Activated CD4-positive, alpha-beta T cell treated with anti-CD3 and anti-CD28 coated beads, Interleukin-2, amount 10 ng/mL, durations not matched to agents 24 days and 14 days (primary cell): ENCODE measurements at regions not wholly inside any gene's neighbourhood (a gene's known extent, or its start where the extent isn't known, plus 50 kb on each side); places are given as distances from the start of the nearest gene placed in this dataset.
A peak's percentile ranks its signal among the peaks of the same experiment; 100 is the strongest.

ENCODE experiments used
- DNase-seq: peaks from one replicate; pipeline ENCODE4 v3.0.0; 2022
- H3K27ac Mint-ChIP-seq: one replicate; pipeline ENCODE4 v1.8.0; 2022; ENCODE audit warnings: mild to moderate bottlenecking, mixed read lengths
- H3K27me3 Mint-ChIP-seq: one replicate; pipeline ENCODE4 v1.8.0; 2022; ENCODE audit warnings: mixed read lengths
- H3K36me3 Mint-ChIP-seq: one replicate; pipeline ENCODE4 v1.8.0; 2022; ENCODE audit warnings: low read depth, mild to moderate bottlenecking, mixed read lengths
- H3K4me1 Mint-ChIP-seq: one replicate; pipeline ENCODE4 v1.8.0; 2021; ENCODE audit warnings: mixed read lengths
- H3K4me3 Mint-ChIP-seq: one replicate; pipeline ENCODE4 v1.8.0; 2022; ENCODE audit warnings: mild to moderate bottlenecking, moderate library complexity, mixed read lengths
- H3K9me3 Mint-ChIP-seq: one replicate; pipeline ENCODE4 v1.8.0; 2021; ENCODE audit warnings: mixed read lengths
- intact Hi-C: fragments of 100-400 bp; cut with micrococcal nuclease; formaldehyde crosslinking; loops from one replicate; pipeline ENCODE4 v1.15.1; 2023

GRCh38 chr2:200218645-200219044, 87.8 kb upstream of the SPATS2L start:
- intact Hi-C loops = no loop called here
- H3K27me3 Mint-ChIP-seq = peaks cover 29% of the 10 kb centered on the region
- no peak for DNase-seq
- H3K4me3 Mint-ChIP-seq = no peak overlapping the region
- no peaks in the 10 kb centered on the region for H3K36me3 Mint-ChIP-seq
- H3K9me3 Mint-ChIP-seq = no peaks in the 10 kb centered on the region
- H3K27ac Mint-ChIP-seq = no peak overlapping the region
- no peaks in the 10 kb centered on the region for H3K4me1 Mint-ChIP-seq

- Mint-ChIP-seq H3K36me3 (no peaks in the 10 kb centered on the region), H3K9me3 (no peaks in the 10 kb centered on the region), H3K27me3 (peaks cover 29% of the 10 kb centered on the region), H3K27ac (no peak overlapping the region), H3K4me3 (no peak overlapping the region), H3K4me1 (no peaks in the 10 kb centered on the region)
- DNase-seq = no peak
- intact Hi-C loops = no loop called here
Measured at GRCh38 chr2:200219309-200220113, 87.0 kb upstream of the SPATS2L start.

GRCh38 chr2:200220251-200220650, 86.2 kb upstream of the SPATS2L start:
- Mint-ChIP-seq H3K4me1 (no peaks in the 10 kb centered on the region), H3K4me3 (no peak overlapping the region), H3K36me3 (no peaks in the 10 kb centered on the region), H3K9me3 (no peaks in the 10 kb centered on the region), H3K27ac (no peak overlapping the region), H3K27me3 (peaks cover 27% of the 10 kb centered on the region)
- intact Hi-C loops = no loop called here
- DNase-seq = no peak

GRCh38 chr2:200221055-200221955, 85.2 kb upstream of the SPATS2L start:
- no peak for DNase-seq
- Mint-ChIP-seq H3K4me3 (no peak overlapping the region), H3K9me3 (no peaks in the 10 kb centered on the region), H3K36me3 (no peaks in the 10 kb centered on the region), H3K4me1 (no peaks in the 10 kb centered on the region), H3K27me3 (peaks cover 22% of the 10 kb centered on the region), H3K27ac (no peak overlapping the region)
- intact Hi-C loops = no loop called here

- intact Hi-C loops = no loop called here
- H3K36me3 Mint-ChIP-seq = no peaks in the 10 kb centered on the region
Measured at GRCh38 chr2:200222791-200223190, 83.7 kb upstream of the SPATS2L start.

GRCh38 chr2:200223205-200223784, 83.2 kb upstream of the SPATS2L start:
- no peaks in the 10 kb centered on the region for H3K4me1 Mint-ChIP-seq
- no peaks in the 10 kb centered on the region for H3K36me3 Mint-ChIP-seq
- intact Hi-C loops = no loop called here
- peaks cover 24% of the 10 kb centered on the region for H3K27me3 Mint-ChIP-seq
- H3K4me3 Mint-ChIP-seq = no peak overlapping the region
- no peaks in the 10 kb centered on the region for H3K9me3 Mint-ChIP-seq
- no peak overlapping the region for H3K27ac Mint-ChIP-seq
- DNase-seq = no peak

More at GRCh38 chr2:200222791-200223190, 83.7 kb upstream of the SPATS2L start:
- Mint-ChIP-seq H3K4me1 (no peaks in the 10 kb centered on the region), H3K27ac (no peak overlapping the region), H3K27me3 (peaks cover 24% of the 10 kb centered on the region), H3K4me3 (no peak overlapping the region), H3K9me3 (no peaks in the 10 kb centered on the region)
- DNase-seq = no peak

GRCh38 chr2:200225951-200226350, 80.5 kb upstream of the SPATS2L start:
- Mint-ChIP-seq H3K27me3 (peaks cover 38% of the 10 kb centered on the region), H3K9me3 (peaks cover 4% of the 10 kb centered on the region), H3K36me3 (no peaks in the 10 kb centered on the region), H3K4me1 (no peaks in the 10 kb centered on the region), H3K27ac (no peak overlapping the region), H3K4me3 (no peak overlapping the region)
- no peak for DNase-seq
- intact Hi-C loops = no loop called here

- no peak overlapping the region for H3K27ac Mint-ChIP-seq
- H3K9me3 Mint-ChIP-seq = peaks cover 4% of the 10 kb centered on the region
- no peaks in the 10 kb centered on the region for H3K36me3 Mint-ChIP-seq
- intact Hi-C loops = no loop called here
- H3K4me3 Mint-ChIP-seq = no peak overlapping the region
- no peak for DNase-seq
- no peaks in the 10 kb centered on the region for H3K4me1 Mint-ChIP-seq
- peaks cover 34% of the 10 kb centered on the region for H3K27me3 Mint-ChIP-seq
Measured at GRCh38 chr2:200226451-200227426, 79.8 kb upstream of the SPATS2L start.

GRCh38 chr2:200230716-200231115, 75.8 kb upstream of the SPATS2L start:
- no peaks in the 10 kb centered on the region for H3K36me3 Mint-ChIP-seq
- DNase-seq = no peak
- intact Hi-C loops = no loop called here

GRCh38 chr2:200235533-200235932, 71.0 kb upstream of the SPATS2L start:
- intact Hi-C loops = no loop called here
- no peaks in the 10 kb centered on the region for H3K9me3 Mint-ChIP-seq
- H3K4me1 Mint-ChIP-seq = peaks cover 4% of the 10 kb centered on the region
- no peaks in the 10 kb centered on the region for H3K36me3 Mint-ChIP-seq
- no peak for DNase-seq
- H3K27ac Mint-ChIP-seq = no peak overlapping the region
- H3K4me3 Mint-ChIP-seq = no peak overlapping the region
- H3K27me3 Mint-ChIP-seq = peaks cover 45% of the 10 kb centered on the region

More at GRCh38 chr2:200230716-200231115, 75.8 kb upstream of the SPATS2L start:
- peaks cover 37% of the 10 kb centered on the region for H3K27me3 Mint-ChIP-seq
- H3K27ac Mint-ChIP-seq = no peak overlapping the region
- H3K4me1 Mint-ChIP-seq = no peaks in the 10 kb centered on the region
- H3K9me3 Mint-ChIP-seq = peaks cover 4% of the 10 kb centered on the region
- no peak overlapping the region for H3K4me3 Mint-ChIP-seq

GRCh38 chr2:200239216-200239615, 67.3 kb upstream of the SPATS2L start:
- DNase-seq = peak; percentile 62
- no peak overlapping the region for H3K27ac Mint-ChIP-seq
- H3K9me3 Mint-ChIP-seq = no peaks in the 10 kb centered on the region
- peaks cover 4% of the 10 kb centered on the region for H3K4me1 Mint-ChIP-seq
- intact Hi-C loops = no loop called here
- H3K27me3 Mint-ChIP-seq = peaks cover 50% of the 10 kb centered on the region
- H3K4me3 Mint-ChIP-seq = no peak overlapping the region
- H3K36me3 Mint-ChIP-seq = no peaks in the 10 kb centered on the region

- intact Hi-C loops = no loop called here
- no peaks in the 10 kb centered on the region for H3K36me3 Mint-ChIP-seq
- H3K27ac Mint-ChIP-seq = no peak overlapping the region
- DNase-seq = no peak
- H3K4me3 Mint-ChIP-seq = no peak overlapping the region
- no peaks in the 10 kb centered on the region for H3K9me3 Mint-ChIP-seq
- H3K27me3 Mint-ChIP-seq = peaks cover 53% of the 10 kb centered on the region
- H3K4me1 Mint-ChIP-seq = peaks cover 4% of the 10 kb centered on the region
Measured at GRCh38 chr2:200242570-200242969, 63.9 kb upstream of the SPATS2L start.

GRCh38 chr2:200243441-200243840, 63.1 kb upstream of the SPATS2L start:
- intact Hi-C loops = no loop called here
- Mint-ChIP-seq H3K27ac (no peak overlapping the region), H3K9me3 (no peaks in the 10 kb centered on the region), H3K4me3 (no peak overlapping the region), H3K27me3 (peaks cover 48% of the 10 kb centered on the region), H3K4me1 (peaks cover 4% of the 10 kb centered on the region), H3K36me3 (no peaks in the 10 kb centered on the region)
- no peak for DNase-seq
